H9 (cell line): ENCODE measurements at regions not wholly inside any gene's neighbourhood (a gene's known extent, or its start where the extent isn't known, plus 50 kb on each side); places are given as distances from the start of the nearest gene placed in this dataset.
A peak's percentile ranks its signal among the peaks of the same experiment; 100 is the strongest.

Experiments
- DNase-seq: peaks from one replicate; pipeline ENCODE4 v3.0.0-alpha.2; 2017
- H2AFZ ChIP-seq: one replicate; pipeline ENCODE4 v1.6.1; 2013; ENCODE audit warnings: mild to moderate bottlenecking, low read length, control low read depth, moderate library complexity
- H2AK5ac ChIP-seq: 2 replicates; pipeline ENCODE4 v1.6.1; 2013; ENCODE audit warnings: low read length, control low read depth, mixed read lengths; ENCODE audit not compliant: insufficient read length
- H2BK120ac ChIP-seq: one replicate; pipeline ENCODE4 v1.6.1; 2013; ENCODE audit warnings: low read depth, mild to moderate bottlenecking, low read length, control low read depth, inconsistent platforms; ENCODE audit not compliant: poor library complexity, severe bottlenecking
- H2BK12ac ChIP-seq: 2 replicates; pipeline ENCODE4 v1.6.1; 2013; ENCODE audit warnings: low read length, control low read depth, mixed read lengths, low read depth; ENCODE audit not compliant: insufficient read length
- H2BK15ac ChIP-seq: 2 replicates; pipeline ENCODE4 v1.6.1; 2013; ENCODE audit warnings: low read depth, low read length, control low read depth
- H2BK20ac ChIP-seq: one replicate; pipeline ENCODE4 v1.6.1; 2013; ENCODE audit warnings: low read depth, mild to moderate bottlenecking, low read length, control low read depth, inconsistent platforms; ENCODE audit not compliant: poor library complexity, severe bottlenecking
- H2BK5ac ChIP-seq: 2 replicates; pipeline ENCODE4 v1.6.1; 2013; ENCODE audit warnings: low read length, control low read depth, mixed read lengths; ENCODE audit not compliant: insufficient read length
- H3K14ac ChIP-seq: 2 replicates; pipeline ENCODE4 v1.6.1; 2013; ENCODE audit warnings: low read length, control low read depth; ENCODE audit not compliant: insufficient read depth
- H3K18ac ChIP-seq: 2 replicates; pipeline ENCODE4 v1.6.1; 2013; ENCODE audit warnings: low read depth, mild to moderate bottlenecking, mixed read lengths, low read length, control low read depth; ENCODE audit not compliant: insufficient read length
- H3K23ac ChIP-seq: 2 replicates; pipeline ENCODE4 v1.6.1; 2013; ENCODE audit warnings: low read length, control low read depth, mixed read lengths, low read depth; ENCODE audit not compliant: insufficient read length
- H3K23me2 ChIP-seq: 2 replicates; pipeline ENCODE4 v1.6.1; 2013; ENCODE audit warnings: low read depth, mild to moderate bottlenecking, mixed read lengths, low read length, control low read depth; ENCODE audit not compliant: insufficient read length, poor library complexity, severe bottlenecking
- H3K27ac ChIP-seq: 2 replicates; pipeline ENCODE4 v1.5.1; 2013; ENCODE audit warnings: low read length, control low read depth, mixed read lengths, low read depth; ENCODE audit not compliant: insufficient read length
- H3K27me3 ChIP-seq: 2 replicates; pipeline ENCODE4 v1.6.1; 2013; ENCODE audit warnings: low read length, control low read depth, inconsistent platforms; ENCODE audit not compliant: insufficient read depth
- H3K4ac ChIP-seq: 2 replicates; pipeline ENCODE4 v1.6.1; 2013; ENCODE audit warnings: low read depth, mild to moderate bottlenecking, control low read depth, inconsistent platforms, low read length, moderate library complexity
- H3K4me1 ChIP-seq: 2 replicates; pipeline ENCODE4 v1.6.1; 2013; ENCODE audit warnings: low read length, control low read depth, inconsistent platforms; ENCODE audit not compliant: insufficient read depth
- H3K4me2 ChIP-seq: 2 replicates; pipeline ENCODE4 v1.6.1; 2013; ENCODE audit warnings: low read length, control low read depth, mixed read lengths; ENCODE audit not compliant: insufficient read length, insufficient read depth
- H3K56ac ChIP-seq: 2 replicates; pipeline ENCODE4 v1.6.1; 2013; ENCODE audit warnings: low read depth, mild to moderate bottlenecking, mixed read lengths, low read length, control low read depth; ENCODE audit not compliant: insufficient read length
- H3K79me1 ChIP-seq: 2 replicates; pipeline ENCODE4 v1.6.1; 2013; ENCODE audit warnings: low read depth, mild to moderate bottlenecking, moderate library complexity, low read length, control low read depth, inconsistent platforms; ENCODE audit not compliant: insufficient read depth, poor library complexity, severe bottlenecking
- H3K79me2 ChIP-seq: 2 replicates; pipeline ENCODE4 v1.6.1; 2013; ENCODE audit warnings: low read length, control low read depth, inconsistent platforms; ENCODE audit not compliant: insufficient read depth
- H3K9ac ChIP-seq: 2 replicates; pipeline ENCODE4 v1.6.1; 2013; ENCODE audit warnings: low read length, control low read depth, mixed read lengths; ENCODE audit not compliant: insufficient read length; ENCODE audit errors: extremely low read depth
- H3K9me3 ChIP-seq: one replicate; pipeline ENCODE4 v1.6.1; 2013; ENCODE audit warnings: low read depth, low read length, inconsistent platforms; ENCODE audit not compliant: control insufficient read depth
- H3T11ph ChIP-seq: one replicate; pipeline ENCODE4 v1.6.1; 2013; ENCODE audit warnings: mild to moderate bottlenecking, low read length, control low read depth, inconsistent platforms
- H4K20me1 ChIP-seq: one replicate; pipeline ENCODE4 v1.6.1; 2013; ENCODE audit not compliant: control insufficient read depth, insufficient read length, insufficient read depth
- H4K5ac ChIP-seq: 2 replicates; pipeline ENCODE4 v1.6.1; 2013; ENCODE audit warnings: low read depth, mild to moderate bottlenecking, mixed read lengths, low read length, control low read depth; ENCODE audit not compliant: insufficient read length
- H4K8ac ChIP-seq: replicated peaks from 2 replicates; pipeline ENCODE4 v1.6.1; 2013; ENCODE audit warnings: low read length, control low read depth, mixed read lengths, low read depth; ENCODE audit not compliant: insufficient read length
- H4K91ac ChIP-seq: 2 replicates; pipeline ENCODE4 v1.6.1; 2013; ENCODE audit warnings: low read depth, mild to moderate bottlenecking, moderate library complexity, mixed read lengths, low read length, control low read depth; ENCODE audit not compliant: insufficient read length
- H3K27ac Mint-ChIP-seq, 3 experiments: 2 replicates in 2 of 3; 3 replicates in 1 of 3; pipeline ENCODE4 v1.8.0; 2020 to 2021; ENCODE audit warnings: mixed read lengths in 3 of 3, mild to moderate bottlenecking in 1 of 3, moderate library complexity in 1 of 3
- H3K27me3 Mint-ChIP-seq: 2 replicates; pipeline ENCODE4 v1.8.0; 2021; ENCODE audit warnings: low read depth, mild to moderate bottlenecking, moderate library complexity, mixed read lengths
- H3K36me3 Mint-ChIP-seq, 3 experiments: 2 replicates in 2 of 3; 3 replicates in 1 of 3; pipeline ENCODE4 v1.8.0; 2020 to 2021; ENCODE audit warnings: low read depth in 3 of 3, mixed read lengths in 3 of 3; ENCODE audit not compliant: insufficient read depth in 1 of 3
- H3K4me1 Mint-ChIP-seq, 2 experiments: 2 replicates each; pipeline ENCODE4 v1.8.0; 2020; ENCODE audit warnings: mixed read lengths in 2 of 2
- H3K4me3 Mint-ChIP-seq, 2 experiments: 2 replicates in 1 of 2; 3 replicates in 1 of 2; pipeline ENCODE4 v1.8.0; 2020 to 2021; ENCODE audit warnings: mild to moderate bottlenecking in 2 of 2, mixed read lengths in 2 of 2, moderate library complexity in 1 of 2
- H3K9me3 Mint-ChIP-seq, 2 experiments: 2 replicates in 1 of 2; 3 replicates in 1 of 2; pipeline ENCODE4 v1.8.0; 2020; ENCODE audit warnings: mild to moderate bottlenecking in 2 of 2, mixed read lengths in 2 of 2, moderate library complexity in 1 of 2
- CTCF ChIP-seq: fragments of 200-600 bp; sonication (generic); conservative IDR thresholded peaks from 3 replicates; pipeline ENCODE4 v1.8.0; 2021; ENCODE audit warnings: antibody characterized with exemption, mild to moderate bottlenecking
- WGBS: extraction: QIAGEN DNeasy Blood & Tissue Kit; methylation state at CpG from one replicate; pipeline ENCODE4 v1.1.7; 2013; ENCODE audit warnings: missing lambda C conversion rate, low lambda C conversion rate, mixed read lengths; ENCODE audit not compliant: insufficient read length; ENCODE audit errors: extremely low coverage; 5-methylcytosine and 5-hydroxymethylcytosine counted together

- H3K27me3 Mint-ChIP-seq, result no peaks in the 10 kb centered on the region; the same call in none of the 2 replicates
- no peak overlapping the region for H4K91ac ChIP-seq
- no peak overlapping the region for H3K18ac ChIP-seq
- no peak overlapping the region for H2BK12ac ChIP-seq
- no peak overlapping the region for H3K27ac ChIP-seq
- no peak overlapping the region for H3K9ac ChIP-seq
- no peak for TF ChIP-seq CTCF
- no peak overlapping the region for H4K5ac ChIP-seq
- no peak overlapping the region for H2AFZ ChIP-seq
- no peak overlapping the region for H3K4me3 Mint-ChIP-seq
- no peak overlapping the region for H3K56ac ChIP-seq
- no peak overlapping the region for H2BK20ac ChIP-seq
- H2BK5ac ChIP-seq, result no peak overlapping the region
- no peaks in the 10 kb centered on the region for H3K36me3 Mint-ChIP-seq
- no peaks in the 10 kb centered on the region for H3K9me3 Mint-ChIP-seq
- no peak overlapping the region for H3K23ac ChIP-seq
- H3K4me1 Mint-ChIP-seq, result peaks cover 12 to 13% of the 10 kb centered on the region in 2 experiments
- no CpG with 5 or more reads among the region's 5 CpGs for WGBS
- H3K79me2 ChIP-seq, result no peaks in the 10 kb centered on the region
- no peaks in the 10 kb centered on the region for H3K9me3 ChIP-seq
- no peak overlapping the region for H2AK5ac ChIP-seq
- no peaks in the 10 kb centered on the region for H3K23me2 ChIP-seq
- no peak overlapping the region for H3T11ph ChIP-seq
- H3K27me3 ChIP-seq, result no peaks in the 10 kb centered on the region
- H2BK120ac ChIP-seq, result no peak overlapping the region
- no peaks in the 10 kb centered on the region; the same call in 1 of the 2 replicates for H3K4me1 ChIP-seq
- H4K20me1 ChIP-seq, result no peaks in the 10 kb centered on the region
- DNase-seq, result no peak
- H3K27ac Mint-ChIP-seq, result 0 out of 7 replicates have a peak overlapping the region, but pooled peaks of 1 of the 3 experiments have one; percentile 6
- H4K8ac ChIP-seq, result no peak overlapping the region
- no peaks in the 10 kb centered on the region for H3K79me1 ChIP-seq
- no peak overlapping the region for H3K4me2 ChIP-seq
- H3K14ac ChIP-seq, result no peak overlapping the region
- no peak overlapping the region for H2BK15ac ChIP-seq
- no peak overlapping the region for H3K4ac ChIP-seq
Measured at GRCh38 chr11:122178795-122179194, 62.8 kb upstream of the BLID start.
